ENCODE measurements at regions not wholly inside any gene's neighbourhood (a gene's known extent, or its start where the extent isn't known, plus 50 kb on each side); places are given as distances from the start of the nearest gene placed in this dataset.

GRCh38 chr10:78576276-78576675 is 492.5 kb upstream of the ZMIZ1 start:
- CTCF ChIA-PET, result interaction anchor here (1.5 kb wide), 1 partner anchor 10 kb away, joined by 3 read pairs; no protein-coding TSS in a partner anchor

GRCh38 chr10:78577712-78578111 is 491.1 kb upstream of the ZMIZ1 start:
- peak; percentile 9 for DNase-seq
- 0% methylated on average over 3 of the region's 5 CpGs for WGBS (ENCODE audit: insufficient coverage)
- ATAC-seq (ENCODE audit: low read depth), result no peak
- Histone ChIP-seq H3K4me1 (ENCODE audit: control insufficient read depth in 2 of 2, insufficient read depth in 2 of 2, low read length in 2 of 2) (peaks cover 2 to 6% of the 10 kb centered on the region in 2 donors), H4K20me1 (ENCODE audit: control insufficient read depth, insufficient read depth, low read length, poor library complexity, severe bottlenecking) (no peaks in the 10 kb centered on the region), H3K9me3 (ENCODE audit: control extremely low read depth in 1 of 3, control insufficient read depth in 2 of 3, insufficient read depth in 1 of 3, low read length in 2 of 3) (no peaks in the 10 kb centered on the region), H3K9ac (ENCODE audit: low read length) (no peak overlapping the region), H3K4me2 (replicated peaks; ENCODE audit: low read depth, low read length, poor library complexity, severe bottlenecking) (no peak overlapping the region), H3K27ac (ENCODE audit: low read length in 2 of 2) (no peak overlapping the region), H2AFZ (ENCODE audit: insufficient read depth, low read depth, low read length, poor library complexity, severe bottlenecking) (no peak overlapping the region), H3K4me3 (ENCODE audit: control extremely low read depth in 1 of 5, extremely low read depth in 1 of 5, insufficient read depth in 1 of 5, low read depth in 2 of 5, low read length in 4 of 5) (no peak overlapping the region), H3K27me3 (replicated peaks in 1 of 4; ENCODE audit: control extremely low read depth in 1 of 4, control insufficient read depth in 3 of 4, insufficient read depth in 4 of 4, low read length in 3 of 4) (peaks cover 0 to 3% (median 0%) of the 10 kb centered on the region in 4 experiments), H3K79me2 (ENCODE audit: control insufficient read depth, insufficient read depth, low read length) (no peaks in the 10 kb centered on the region), H3K36me3 (replicated peaks in 1 of 2; ENCODE audit: control extremely low read depth in 1 of 2, control insufficient read depth in 1 of 2, extremely low read depth in 1 of 2, insufficient read depth in 2 of 2, low read length in 1 of 2) (no peaks in the 10 kb centered on the region)
- H3K4me3 Mint-ChIP-seq, result no peak overlapping the region
- peaks cover 18% of the 10 kb centered on the region for H3K4me1 Mint-ChIP-seq
- intact Hi-C loops (cut with micrococcal nuclease), result loop anchor here (2.0 kb wide), 1 partner anchor 275 kb away; no protein-coding TSS in a partner anchor
- H3K27me3 Mint-ChIP-seq, result peaks cover 3% of the 10 kb centered on the region
- no peak overlapping the region for H3K27ac Mint-ChIP-seq
- CTCF ChIA-PET, result no interaction called here
- POLR2A ChIA-PET, result no interaction called here
- H3K9me3 Mint-ChIP-seq (ENCODE audit: insufficient read depth), result no peaks in the 10 kb centered on the region
- TF ChIP-seq CTCF (IDR thresholded peaks at IDR 0.05), result no peak
- no peak for TF ChIP-seq EZH2 (IDR thresholded peaks at IDR 0.05; ENCODE audit: borderline replicate concordance, insufficient read depth, low read depth, low read length, poor library complexity, severe bottlenecking)

More at GRCh38 chr10:78576276-78576675, 492.5 kb upstream of the ZMIZ1 start:
- no peaks in the 10 kb centered on the region for H3K36me3 ChIP-seq (replicated peaks in 1 of 2; ENCODE audit: control extremely low read depth in 1 of 2, control insufficient read depth in 1 of 2, extremely low read depth in 1 of 2, insufficient read depth in 2 of 2, low read length in 1 of 2)
- WGBS (ENCODE audit: insufficient coverage), result 56% methylated on average over 1 of the region's 5 CpGs
- TF ChIP-seq CTCF (IDR thresholded peaks at IDR 0.05), result no peak
- TF ChIP-seq EZH2 (IDR thresholded peaks at IDR 0.05; ENCODE audit: borderline replicate concordance, insufficient read depth, low read depth, low read length, poor library complexity, severe bottlenecking), result no peak
- Mint-ChIP-seq H3K4me1 (peaks cover 18% of the 10 kb centered on the region), H3K27ac (no peak overlapping the region), H3K9me3 (ENCODE audit: insufficient read depth) (no peaks in the 10 kb centered on the region), H3K4me3 (no peak overlapping the region), H3K27me3 (peaks cover 4% of the 10 kb centered on the region)
- no peaks in the 10 kb centered on the region for H3K79me2 ChIP-seq (ENCODE audit: control insufficient read depth, insufficient read depth, low read length)
- intact Hi-C loops (cut with micrococcal nuclease), result no loop called here
- no peaks in the 10 kb centered on the region for H3K9me3 ChIP-seq (ENCODE audit: control extremely low read depth in 1 of 3, control insufficient read depth in 2 of 3, insufficient read depth in 1 of 3, low read length in 2 of 3)
- no peaks in the 10 kb centered on the region for H4K20me1 ChIP-seq (ENCODE audit: control insufficient read depth, insufficient read depth, low read length, poor library complexity, severe bottlenecking)
- H3K27ac ChIP-seq (ENCODE audit: low read length in 2 of 2), result no peak overlapping the region
- no peak overlapping the region for H3K4me3 ChIP-seq (ENCODE audit: control extremely low read depth in 1 of 5, extremely low read depth in 1 of 5, insufficient read depth in 1 of 5, low read depth in 2 of 5, low read length in 4 of 5)
- no peak overlapping the region for H3K4me2 ChIP-seq (replicated peaks; ENCODE audit: low read depth, low read length, poor library complexity, severe bottlenecking)
- H3K9ac ChIP-seq (ENCODE audit: low read length), result no peak overlapping the region
- no peak for DNase-seq
- H3K4me1 ChIP-seq (ENCODE audit: control insufficient read depth in 2 of 2, insufficient read depth in 2 of 2, low read length in 2 of 2), result peaks cover 2 to 6% of the 10 kb centered on the region in 2 donors
- ATAC-seq (ENCODE audit: low read depth), result no peak
- POLR2A ChIA-PET, result no interaction called here
- H2AFZ ChIP-seq (ENCODE audit: insufficient read depth, low read depth, low read length, poor library complexity, severe bottlenecking), result no peak overlapping the region
- H3K27me3 ChIP-seq (replicated peaks in 1 of 4; ENCODE audit: control extremely low read depth in 1 of 4, control insufficient read depth in 3 of 4, insufficient read depth in 4 of 4, low read length in 3 of 4), result no peaks in the 10 kb centered on the region
